ENCODE measurements at regions not wholly inside any gene's neighbourhood (a gene's known extent, or its start where the extent isn't known, plus 50 kb on each side); places are given as distances from the start of the nearest gene placed in this dataset.

- no peak overlapping the region for H3K4me3 ChIP-seq (ENCODE audit: low read depth, low read length)
- no peak for TF ChIP-seq CTCF (IDR thresholded peaks at IDR 0.05; ENCODE audit: borderline replicate concordance, insufficient read depth, low read depth, low read length)
Measured at GRCh38 chr9:107890921-107891465, 401.4 kb upstream of the KLF4 start.

- no peak for TF ChIP-seq CTCF (IDR thresholded peaks at IDR 0.05; ENCODE audit: borderline replicate concordance, insufficient read depth, low read depth, low read length)
- no peak overlapping the region for H3K4me3 ChIP-seq (ENCODE audit: low read depth, low read length)
Measured at GRCh38 chr9:107888773-107889227, 399.2 kb upstream of the KLF4 start.

- TF ChIP-seq CTCF (IDR thresholded peaks at IDR 0.05; ENCODE audit: borderline replicate concordance, insufficient read depth, low read depth, low read length), result no peak
Measured at GRCh38 chr9:107886826-107887225, 397.3 kb upstream of the KLF4 start.

GRCh38 chr9:107883496-107884124 lies 394.0 kb upstream of the KLF4 start:
- H3K4me3 ChIP-seq (ENCODE audit: low read depth, low read length), result no peak overlapping the region
- no peak for TF ChIP-seq CTCF (IDR thresholded peaks at IDR 0.05; ENCODE audit: borderline replicate concordance, insufficient read depth, low read depth, low read length)

More at GRCh38 chr9:107886826-107887225, 397.3 kb upstream of the KLF4 start:
- H3K4me3 ChIP-seq (ENCODE audit: low read depth, low read length), result no peak overlapping the region

- no peak for TF ChIP-seq CTCF (IDR thresholded peaks at IDR 0.05; ENCODE audit: borderline replicate concordance, insufficient read depth, low read depth, low read length)
Measured at GRCh38 chr9:107881626-107882300, 392.2 kb upstream of the KLF4 start.

GRCh38 chr9:107878462-107878861 lies 388.9 kb upstream of the KLF4 start:
- no peak for TF ChIP-seq CTCF (IDR thresholded peaks at IDR 0.05; ENCODE audit: borderline replicate concordance, insufficient read depth, low read depth, low read length)
- H3K4me3 ChIP-seq (ENCODE audit: low read depth, low read length), result no peak overlapping the region

More at GRCh38 chr9:107881626-107882300, 392.2 kb upstream of the KLF4 start:
- H3K4me3 ChIP-seq (ENCODE audit: low read depth, low read length), result no peak overlapping the region

Measured in GM12875 (cell line).